HL-60 (cell line): ENCODE measurements at regions not wholly inside any gene's neighbourhood (a gene's known extent, or its start where the extent isn't known, plus 50 kb on each side); places are given as distances from the start of the nearest gene placed in this dataset.

Experiments used
- DNase-seq, 2 experiments: peaks; one replicate each; pipeline ENCODE4 v3.0.0-alpha.2; 2010 to 2020; ENCODE audit warnings: low read depth in 1 of 2, low spot score in 1 of 2
- H3K27ac ChIP-seq: fragments of 250-450 bp; sonication (Bioruptor Pico); replicated peaks from 2 replicates; pipeline ENCODE4 v1.5.1; 2020; ENCODE audit warnings: mild to moderate bottlenecking, moderate library complexity
- H3K27me3 ChIP-seq: fragments of 250-450 bp; sonication (Bioruptor Pico); 2 replicates; pipeline ENCODE4 v1.5.1; 2021; ENCODE audit warnings: mild to moderate bottlenecking, moderate library complexity; ENCODE audit not compliant: insufficient read depth, poor library complexity, severe bottlenecking
- H3K4me3 ChIP-seq: replicated peaks from 2 replicates; pipeline ENCODE4 v1.5.1; 2011; ENCODE audit warnings: mild to moderate bottlenecking, control low read depth, low read length; ENCODE audit not compliant: insufficient read depth
- CTCF ChIP-seq: IDR thresholded peaks from one replicate; pipeline ENCODE4 v1.5.1; 2011; ENCODE audit warnings: low read length, control low read depth, inconsistent platforms; ENCODE audit not compliant: insufficient read depth
- GABPA ChIP-seq: IDR thresholded peaks from 2 replicates; pipeline ENCODE4 v1.6.1; 2012; ENCODE audit warnings: low read depth
- POLR2AphosphoS5 ChIP-seq: IDR thresholded peaks from 2 replicates; pipeline ENCODE4 v1.6.1; 2012; ENCODE audit warnings: low read depth
- REST ChIP-seq: IDR thresholded peaks from 2 replicates; pipeline ENCODE4 v1.6.1; 2012; ENCODE audit warnings: low read depth; ENCODE audit not compliant: insufficient replicate concordance
- SPI1 ChIP-seq: IDR thresholded peaks from 2 replicates; pipeline ENCODE4 v1.6.1; 2012; ENCODE audit warnings: low read depth, mild to moderate bottlenecking, borderline replicate concordance

GRCh38 chr15:46410705-46411104, 775.9 kb downstream of the SQOR start:
- TF ChIP-seq REST, result no peak
- no peak for TF ChIP-seq POLR2AphosphoS5
- no peak for TF ChIP-seq CTCF
- no peak for TF ChIP-seq SPI1
- no peak for TF ChIP-seq GABPA
- Histone ChIP-seq H3K27ac (no peak overlapping the region), H3K4me3 (no peak overlapping the region), H3K27me3 (no peaks in the 10 kb centered on the region)
- DNase-seq, result no peak

- no peaks in the 10 kb centered on the region for H3K27me3 ChIP-seq
- DNase-seq, result no peak
- TF ChIP-seq GABPA (no peak), CTCF (no peak), REST (no peak)
- H3K4me3 ChIP-seq, result no peak overlapping the region
- H3K27ac ChIP-seq, result no peak overlapping the region
These were observed 777.1 kb downstream of the SQOR start for GRCh38 chr15:46411900-46412299.

- Histone ChIP-seq H3K27ac (no peak overlapping the region), H3K27me3 (no peaks in the 10 kb centered on the region), H3K4me3 (no peak overlapping the region)
- DNase-seq, result no peak
- TF ChIP-seq CTCF (no peak), SPI1 (no peak), POLR2AphosphoS5 (no peak), GABPA (no peak), REST (no peak)
These were observed 779.0 kb downstream of the SQOR start for GRCh38 chr15:46413799-46414198.
